Stimulated activated naive B cell treated with anti-CD40 and anti-IgM and Interleukin-4, amounts not matched to agents 10 μg/mL and 1 μg/mL and 100 μg/mL, for 72 hours (primary cell): ENCODE measurements at regions not wholly inside any gene's neighbourhood (a gene's known extent, or its start where the extent isn't known, plus 50 kb on each side); places are given as distances from the start of the nearest gene placed in this dataset.

Source experiments
- ATAC-seq, 2 donors: fragments of 150-1000 bp; cut with Tn5 transposase; replicated peaks; 2 replicates each; pipeline ENCODE4 v1.10.0; 2021; ENCODE audit warnings: moderate library complexity in 1 of 2
- DNase-seq: peaks from one replicate; pipeline ENCODE4 v3.0.0; 2021
- H3K27ac Mint-ChIP-seq: one replicate; pipeline ENCODE4 v1.8.0; 2022; ENCODE audit warnings: mild to moderate bottlenecking, mixed read lengths
- H3K27me3 Mint-ChIP-seq, 2 donors: one replicate each; pipeline ENCODE4 v1.8.0; 2022; ENCODE audit warnings: mixed read lengths in 2 of 2
- H3K36me3 Mint-ChIP-seq, 2 donors: one replicate each; pipeline ENCODE4 v1.8.0; 2022; ENCODE audit warnings: mixed read lengths in 2 of 2, mild to moderate bottlenecking in 1 of 2
- H3K4me1 Mint-ChIP-seq, 2 donors: one replicate each; pipeline ENCODE4 v1.8.0; 2022; ENCODE audit warnings: mixed read lengths in 2 of 2, mild to moderate bottlenecking in 1 of 2
- H3K4me3 Mint-ChIP-seq, 2 donors: one replicate each; pipeline ENCODE4 v1.8.0; 2022; ENCODE audit warnings: mild to moderate bottlenecking in 2 of 2, mixed read lengths in 2 of 2, moderate library complexity in 1 of 2
- H3K9me3 Mint-ChIP-seq, 2 donors: one replicate each; pipeline ENCODE4 v1.8.0; 2022; ENCODE audit warnings: mixed read lengths in 2 of 2, mild to moderate bottlenecking in 1 of 2

- ATAC-seq, result no peak
- Mint-ChIP-seq H3K4me1 (no peaks in the 10 kb centered on the region), H3K9me3 (peaks cover 6% of the 10 kb centered on the region in 2 donors), H3K4me3 (no peak overlapping the region), H3K27ac (no peak overlapping the region), H3K27me3 (no peaks in the 10 kb centered on the region), H3K36me3 (no peaks in the 10 kb centered on the region)
- DNase-seq, result no peak
Measured at GRCh38 chr11:42571878-42572610, 739.8 kb upstream of the API5 start.

DNA sequence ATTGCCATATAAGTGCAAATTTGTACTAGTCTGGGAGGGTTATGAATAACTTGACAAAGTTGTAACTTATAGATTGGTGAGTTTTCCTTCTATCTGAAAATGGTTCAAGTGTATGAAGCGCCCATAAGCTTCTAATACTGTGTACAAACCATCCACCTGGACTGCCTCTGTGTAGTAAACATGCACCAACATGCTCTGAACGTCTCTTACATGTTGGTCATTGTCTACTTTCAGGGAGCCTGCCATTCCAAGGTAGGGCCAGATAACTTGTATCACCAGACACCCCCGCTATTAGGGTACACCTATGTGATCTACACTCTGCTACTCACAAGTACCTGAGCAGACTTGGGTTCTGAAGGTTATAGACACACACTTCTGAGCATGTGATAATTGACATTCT, 735.5 kb upstream of the API5 start:
- H3K9me3 Mint-ChIP-seq, result peaks cover 0 to 2% of the 10 kb centered on the region in 2 donors
- no peaks in the 10 kb centered on the region for H3K36me3 Mint-ChIP-seq
- H3K27me3 Mint-ChIP-seq, result no peaks in the 10 kb centered on the region
- H3K4me3 Mint-ChIP-seq, result no peak overlapping the region
- H3K27ac Mint-ChIP-seq, result no peak overlapping the region
- no peak for DNase-seq
- no peaks in the 10 kb centered on the region for H3K4me1 Mint-ChIP-seq
- no peak for ATAC-seq

GRCh38 chr11:42589286-42589685, 722.5 kb upstream of the API5 start:
- no peak for ATAC-seq
- no peaks in the 10 kb centered on the region for H3K4me1 Mint-ChIP-seq
- H3K27me3 Mint-ChIP-seq, result no peaks in the 10 kb centered on the region
- peaks cover 0 to 5% of the 10 kb centered on the region in 2 donors for H3K9me3 Mint-ChIP-seq
- no peak for DNase-seq
- H3K4me3 Mint-ChIP-seq, result no peak overlapping the region
- H3K36me3 Mint-ChIP-seq, result no peaks in the 10 kb centered on the region
- H3K27ac Mint-ChIP-seq, result no peak overlapping the region

DNA sequence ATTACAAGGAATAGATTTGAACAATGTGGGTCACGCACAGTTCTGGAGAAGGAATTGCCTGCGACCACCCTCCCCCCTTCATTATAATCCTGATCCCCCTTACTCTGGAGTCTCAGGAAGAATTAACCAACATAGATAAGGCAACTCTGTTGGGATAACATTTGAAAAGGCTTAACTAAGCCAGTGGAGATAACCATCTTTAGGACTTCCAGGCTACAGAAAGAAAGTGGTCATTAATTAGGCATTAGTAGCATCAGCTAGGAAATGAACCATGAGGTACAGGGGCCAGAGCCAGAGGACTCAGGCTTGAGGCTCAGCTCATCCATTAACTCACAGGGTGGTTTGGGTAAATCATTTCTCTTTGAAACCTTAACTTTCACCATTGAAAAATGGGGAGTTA, 720.0 kb upstream of the API5 start:
- Mint-ChIP-seq H3K4me3 (no peak overlapping the region), H3K36me3 (no peaks in the 10 kb centered on the region), H3K4me1 (no peaks in the 10 kb centered on the region), H3K27ac (no peak overlapping the region), H3K9me3 (peaks cover 0 to 2% of the 10 kb centered on the region in 2 donors), H3K27me3 (no peaks in the 10 kb centered on the region)
- DNase-seq (no peak), ATAC-seq (no peak)

GRCh38 chr11:42593441-42593840, 718.4 kb upstream of the API5 start:
- Mint-ChIP-seq H3K36me3 (no peaks in the 10 kb centered on the region), H3K4me3 (no peak overlapping the region), H3K9me3 (peaks cover 0 to 2% of the 10 kb centered on the region in 2 donors), H3K4me1 (no peaks in the 10 kb centered on the region), H3K27me3 (no peaks in the 10 kb centered on the region), H3K27ac (no peak overlapping the region)
- DNase-seq (no peak), ATAC-seq (no peak)

GRCh38 chr11:42595876-42596275, 715.9 kb upstream of the API5 start:
- no peaks in the 10 kb centered on the region for H3K36me3 Mint-ChIP-seq
- DNase-seq, result no peak
- no peak overlapping the region for H3K27ac Mint-ChIP-seq
- ATAC-seq, result no peak
- no peaks in the 10 kb centered on the region for H3K27me3 Mint-ChIP-seq
- H3K9me3 Mint-ChIP-seq, result peaks cover 0 to 2% of the 10 kb centered on the region in 2 donors
- H3K4me3 Mint-ChIP-seq, result no peak overlapping the region
- no peaks in the 10 kb centered on the region for H3K4me1 Mint-ChIP-seq

DNA sequence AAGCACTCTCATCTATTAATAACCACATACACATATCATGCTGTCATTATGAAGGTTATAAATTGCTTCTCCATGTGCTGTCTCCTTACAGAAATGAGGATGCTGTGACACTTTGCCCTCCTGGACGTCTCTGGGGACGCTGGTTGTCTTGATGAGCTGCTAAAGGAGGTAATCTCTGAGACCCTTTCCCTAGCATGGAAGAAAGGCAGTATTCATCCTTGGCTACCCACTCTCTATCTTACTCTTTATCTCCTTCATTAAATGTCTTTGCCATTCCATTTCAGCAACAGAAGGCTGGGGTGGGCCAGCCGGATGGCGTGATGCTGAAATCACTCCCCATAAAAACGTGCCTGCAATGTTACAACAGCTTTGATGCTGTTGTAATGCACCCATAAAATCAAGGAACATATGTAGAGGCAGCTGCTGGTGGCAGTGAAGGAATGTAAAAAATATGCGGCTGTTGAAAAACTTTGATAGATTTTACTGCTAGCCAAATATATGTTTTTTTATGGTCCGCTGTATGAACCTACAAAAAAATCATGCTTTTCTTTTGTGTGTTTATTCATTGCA, 715.1 kb upstream of the API5 start:
- Mint-ChIP-seq H3K27ac (no peak overlapping the region), H3K4me3 (no peak overlapping the region), H3K4me1 (no peaks in the 10 kb centered on the region), H3K36me3 (no peaks in the 10 kb centered on the region), H3K9me3 (peaks cover 0 to 2% of the 10 kb centered on the region in 2 donors), H3K27me3 (no peaks in the 10 kb centered on the region)
- no peak for DNase-seq
- no peak for ATAC-seq

DNA sequence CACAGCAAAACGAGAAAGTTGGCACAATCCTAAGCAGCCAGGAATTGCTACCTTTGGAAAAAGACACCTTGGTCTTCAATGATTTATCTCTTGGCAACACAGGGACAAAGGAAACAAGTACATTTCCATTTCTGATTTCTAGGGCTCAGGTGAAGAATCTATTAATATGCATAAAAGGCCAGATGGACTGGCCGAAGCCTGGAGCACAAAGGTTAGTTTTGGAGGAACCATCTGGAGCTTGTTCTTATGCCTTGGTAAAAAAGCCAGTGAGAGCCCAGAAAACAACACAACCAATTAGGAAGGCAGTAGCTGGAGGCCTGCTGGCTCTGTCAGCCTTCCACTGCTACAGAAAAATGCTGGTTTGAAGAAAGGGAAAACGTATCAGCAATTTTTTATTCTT, 713.5 kb upstream of the API5 start:
- Mint-ChIP-seq H3K4me3 (no peak overlapping the region), H3K36me3 (no peaks in the 10 kb centered on the region), H3K27ac (no peak overlapping the region), H3K27me3 (no peaks in the 10 kb centered on the region), H3K9me3 (peaks cover 0 to 2% of the 10 kb centered on the region in 2 donors), H3K4me1 (no peaks in the 10 kb centered on the region)
- no peak for ATAC-seq
- DNase-seq, result no peak

DNA sequence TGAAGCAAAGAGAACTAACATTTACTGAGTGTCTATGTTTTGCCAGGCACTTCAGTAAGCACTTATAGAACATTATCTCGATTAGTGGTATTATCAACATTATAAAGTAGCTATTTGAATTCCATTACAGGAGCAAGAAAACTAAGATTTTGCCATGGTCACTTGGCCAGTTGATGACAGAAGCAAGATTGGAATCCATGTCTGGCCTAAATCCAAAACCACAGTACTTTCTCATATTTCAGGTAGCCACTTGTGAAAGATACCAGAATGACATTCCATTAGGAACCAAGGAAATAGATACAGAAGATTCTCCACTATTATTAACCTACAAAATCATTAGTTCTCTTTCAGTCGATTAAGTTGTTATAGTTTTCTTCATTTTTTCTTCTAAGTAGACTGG, 691.0 kb upstream of the API5 start:
- Mint-ChIP-seq H3K4me3 (no peak overlapping the region), H3K27me3 (no peaks in the 10 kb centered on the region), H3K36me3 (no peaks in the 10 kb centered on the region), H3K27ac (no peak overlapping the region), H3K9me3 (peaks cover 2 to 4% of the 10 kb centered on the region in 2 donors), H3K4me1 (no peaks in the 10 kb centered on the region)
- no peak for ATAC-seq
- DNase-seq, result no peak

- ATAC-seq, result no peak
- H3K27ac Mint-ChIP-seq, result no peak overlapping the region
- H3K4me3 Mint-ChIP-seq, result no peak overlapping the region
- no peaks in the 10 kb centered on the region for H3K36me3 Mint-ChIP-seq
- no peaks in the 10 kb centered on the region for H3K9me3 Mint-ChIP-seq
- DNase-seq, result no peak
- H3K4me1 Mint-ChIP-seq, result no peaks in the 10 kb centered on the region
- H3K27me3 Mint-ChIP-seq, result no peaks in the 10 kb centered on the region
Measured at GRCh38 chr11:42625757-42626665, 685.8 kb upstream of the API5 start.

DNA sequence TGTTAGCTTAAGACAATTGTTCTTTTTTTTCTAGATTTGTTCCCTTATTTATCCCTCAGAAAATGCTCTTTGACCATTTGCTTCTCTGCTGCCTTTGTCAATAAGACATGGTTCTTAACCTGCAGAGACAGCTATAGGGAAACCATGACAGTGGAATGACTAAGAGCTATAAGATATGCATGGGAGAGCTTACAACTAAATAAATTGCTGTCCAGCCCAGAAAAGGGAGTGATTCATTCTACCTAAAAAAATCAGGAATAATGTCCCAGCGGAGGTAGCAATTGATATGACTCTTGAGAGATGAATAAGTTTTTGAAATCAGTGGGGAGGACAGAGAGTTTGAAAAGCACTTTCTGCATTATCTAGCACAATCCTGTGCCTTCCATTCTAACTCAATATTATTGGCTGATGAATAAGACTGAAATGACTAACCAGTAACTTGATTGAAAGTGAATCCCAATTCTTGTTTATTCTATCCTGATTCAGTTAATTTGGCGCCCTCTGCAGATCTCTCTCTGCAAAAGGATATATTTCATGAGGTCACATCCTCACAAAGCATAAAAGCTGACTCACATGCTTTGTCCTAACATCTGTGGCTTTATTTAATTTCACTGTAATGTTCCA, 680.5 kb upstream of the API5 start:
- ATAC-seq (no peak), DNase-seq (no peak)
- Mint-ChIP-seq H3K36me3 (no peaks in the 10 kb centered on the region), H3K9me3 (peaks cover 0 to 4% of the 10 kb centered on the region in 2 donors), H3K27me3 (no peaks in the 10 kb centered on the region), H3K27ac (no peak overlapping the region), H3K4me3 (no peak overlapping the region), H3K4me1 (no peaks in the 10 kb centered on the region)

DNA sequence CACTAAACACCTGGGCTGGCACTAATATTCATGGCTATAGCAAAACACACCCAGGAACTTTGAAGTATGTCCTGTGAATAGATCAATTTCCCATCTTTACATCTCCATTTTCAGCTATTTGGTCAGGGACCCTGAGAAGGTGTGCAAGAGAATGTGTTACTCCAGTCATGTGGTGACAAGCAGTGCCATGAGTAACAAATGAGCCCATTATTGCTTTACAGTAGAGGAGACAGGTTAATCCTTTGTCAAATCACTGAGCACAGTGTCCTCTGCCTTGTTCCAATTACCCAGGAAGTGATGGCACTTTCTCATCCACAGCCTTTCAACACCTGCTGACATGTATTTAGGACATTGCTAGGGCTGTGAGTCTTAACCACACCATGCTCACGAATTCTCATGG, 664.8 kb upstream of the API5 start:
- Mint-ChIP-seq H3K4me1 (no peaks in the 10 kb centered on the region), H3K36me3 (no peaks in the 10 kb centered on the region), H3K9me3 (peaks cover 0 to 8% of the 10 kb centered on the region in 2 donors), H3K4me3 (no peak overlapping the region), H3K27me3 (no peaks in the 10 kb centered on the region), H3K27ac (no peak overlapping the region)
- DNase-seq (no peak), ATAC-seq (no peak)

DNA sequence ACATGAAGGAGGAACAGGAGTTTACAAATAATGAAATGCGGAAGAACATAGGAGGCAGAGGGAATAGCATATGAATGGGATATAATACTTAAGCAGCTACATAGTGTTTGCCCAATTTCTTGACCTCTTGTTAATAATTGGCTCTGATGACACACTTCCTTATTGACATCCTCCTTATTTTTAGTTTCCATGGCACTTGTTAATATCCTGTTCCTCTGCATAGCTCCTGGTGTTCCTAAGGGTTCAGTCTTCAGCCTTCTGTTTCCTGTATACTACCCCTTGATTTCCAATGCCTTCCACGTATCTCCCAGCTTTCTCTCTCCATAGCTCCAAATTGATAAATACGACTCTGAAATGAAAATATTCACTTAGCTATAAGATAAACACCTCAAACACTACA, 663.8 kb upstream of the API5 start:
- H3K9me3 Mint-ChIP-seq, result peaks cover 0 to 8% of the 10 kb centered on the region in 2 donors
- H3K36me3 Mint-ChIP-seq, result no peaks in the 10 kb centered on the region
- no peaks in the 10 kb centered on the region for H3K4me1 Mint-ChIP-seq
- H3K27me3 Mint-ChIP-seq, result no peaks in the 10 kb centered on the region
- H3K4me3 Mint-ChIP-seq, result no peak overlapping the region
- H3K27ac Mint-ChIP-seq, result no peak overlapping the region
- no peak for ATAC-seq
- DNase-seq, result no peak

DNA sequence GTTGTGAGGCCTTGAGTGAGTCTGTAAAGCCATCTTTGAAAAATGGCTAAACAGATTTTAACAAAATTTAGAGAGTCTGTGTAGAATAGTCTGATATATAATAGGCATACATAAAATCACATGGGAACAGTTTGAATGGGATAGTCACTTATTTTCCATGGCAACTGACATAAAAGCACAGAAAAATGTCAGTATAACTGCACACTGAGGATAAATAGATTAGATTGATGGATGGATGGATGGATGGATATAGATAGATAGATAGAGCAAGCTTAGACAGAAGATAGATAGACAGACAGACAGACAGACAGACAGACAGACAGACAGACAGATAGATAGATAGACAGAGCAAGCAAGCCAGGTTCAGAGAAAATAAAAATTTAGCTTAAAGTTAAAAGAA, 660.2 kb upstream of the API5 start:
- no peak for ATAC-seq
- H3K9me3 Mint-ChIP-seq, result peaks cover 0 to 6% of the 10 kb centered on the region in 2 donors
- DNase-seq, result no peak
- H3K4me1 Mint-ChIP-seq, result no peaks in the 10 kb centered on the region
- H3K27ac Mint-ChIP-seq, result no peak overlapping the region
- H3K36me3 Mint-ChIP-seq, result no peaks in the 10 kb centered on the region
- no peaks in the 10 kb centered on the region for H3K27me3 Mint-ChIP-seq
- no peak overlapping the region for H3K4me3 Mint-ChIP-seq
